ENCODE measurements at regions not wholly inside any gene's neighbourhood (a gene's known extent, or its start where the extent isn't known, plus 50 kb on each side); places are given as distances from the start of the nearest gene placed in this dataset.

- DNase-seq: no peak
Measured at GRCh38 chr4:54914781-54915180, 210.6 kb downstream of the KDR start.

GRCh38 chr4:54913751-54914526 lies 211.5 kb downstream of the KDR start:
- no peak for DNase-seq

GRCh38 chr4:54912155-54912554 lies 213.2 kb downstream of the KDR start:
- DNase-seq: no peak

- DNase-seq: no peak
Measured at GRCh38 chr4:54909961-54910360, 215.4 kb downstream of the KDR start.

GRCh38 chr4:54908763-54909162 lies 216.6 kb downstream of the KDR start:
- no peak for DNase-seq

GRCh38 chr4:54904953-54905352 lies 220.4 kb downstream of the KDR start:
- DNase-seq: no peak

- DNase-seq: no peak
Measured at GRCh38 chr4:54902976-54903375, 222.4 kb downstream of the KDR start.

- no peak for DNase-seq
Measured at GRCh38 chr4:54902271-54902670, 223.1 kb downstream of the KDR start.

- DNase-seq: no peak
Measured at GRCh38 chr4:54901202-54901601, 224.2 kb downstream of the KDR start.

- DNase-seq: no peak
Measured at GRCh38 chr4:54898656-54899340, 226.6 kb downstream of the KDR start.

- DNase-seq: no peak
Measured at GRCh38 chr4:54898056-54898562, 227.3 kb downstream of the KDR start.

- DNase-seq: no peak
Measured at GRCh38 chr4:54897590-54897989, 227.8 kb downstream of the KDR start.

GRCh38 chr4:54882616-54883015 lies 224.9 kb downstream of the KIT start:
- no peak for DNase-seq

- DNase-seq: no peak
Measured at GRCh38 chr4:54879576-54879975, 221.8 kb downstream of the KIT start.

- DNase-seq: no peak
Measured at GRCh38 chr4:54877006-54877405, 219.2 kb downstream of the KIT start.

GRCh38 chr4:54872261-54872660 lies 214.5 kb downstream of the KIT start:
- DNase-seq: no peak

GRCh38 chr4:54863571-54864255 lies 206.0 kb downstream of the KIT start:
- no peak for DNase-seq

- no peak for DNase-seq
Measured at GRCh38 chr4:54861201-54861600, 203.4 kb downstream of the KIT start.

- no peak for DNase-seq
Measured at GRCh38 chr4:54855191-54855854, 197.6 kb downstream of the KIT start.

GRCh38 chr4:54852602-54853001 lies 194.8 kb downstream of the KIT start:
- no peak for DNase-seq

- no peak for DNase-seq
Measured at GRCh38 chr4:54852054-54852453, 194.3 kb downstream of the KIT start.

GRCh38 chr4:54844911-54845310 lies 187.2 kb downstream of the KIT start:
- DNase-seq: no peak

- DNase-seq: no peak
Measured at GRCh38 chr4:54843946-54844345, 186.2 kb downstream of the KIT start.
